WTC11 (cell line): ENCODE measurements at regions not wholly inside any gene's neighbourhood (a gene's known extent, or its start where the extent isn't known, plus 50 kb on each side); places are given as distances from the start of the nearest gene placed in this dataset.

Source experiments
- ATAC-seq: fragments of 200-7000 bp; cut with Tn5 transposase; 2 replicates; pipeline ENCODE4 v1.10.0; 2021; ENCODE audit warnings: mild to moderate bottlenecking, moderate library complexity
- CTCF ChIA-PET: fragments of 300-600 bp; sonication (Branson Sonifier 250); formaldehyde crosslinking; loops from one replicate; lab custom pipeline; 2021; ENCODE audit warnings: antibody characterized with exemption; lab: Charles Lee
- POLR2A ChIA-PET: fragments of 350-600 bp; sonication (Branson Sonifier 250); formaldehyde crosslinking; loops from one replicate; lab custom pipeline; 2021; ENCODE audit warnings: antibody characterized with exemption; lab: Charles Lee
- DNase-seq: peaks from one replicate; pipeline ENCODE4 v3.0.0; 2021; ENCODE audit warnings: low spot score
- H3K27ac Mint-ChIP-seq: 2 replicates; pipeline ENCODE4 v1.8.0; 2021; ENCODE audit warnings: mixed read lengths
- H3K27me3 Mint-ChIP-seq: 2 replicates; pipeline ENCODE4 v1.8.0; 2021; ENCODE audit warnings: low read depth, mild to moderate bottlenecking, moderate library complexity, mixed read lengths
- H3K36me3 Mint-ChIP-seq: 2 replicates; pipeline ENCODE4 v1.8.0; 2021; ENCODE audit warnings: mixed read lengths
- H3K4me1 Mint-ChIP-seq: 2 replicates; pipeline ENCODE4 v1.8.0; 2022; ENCODE audit warnings: mixed read lengths
- H3K4me3 Mint-ChIP-seq: 2 replicates; pipeline ENCODE4 v1.8.0; 2021; ENCODE audit warnings: mild to moderate bottlenecking, moderate library complexity, mixed read lengths
- H3K9me3 Mint-ChIP-seq: 2 replicates; pipeline ENCODE4 v1.8.0; 2021; ENCODE audit warnings: mixed read lengths
- CBFB ChIP-seq: sonication (generic); formaldehyde crosslinking; IDR thresholded peaks from 2 replicates; pipeline ENCODE4 v1.8.1; 2022; ENCODE audit warnings: mild to moderate bottlenecking, low read depth, missing genetic modification reagents
- ESRRA ChIP-seq: sonication (generic); formaldehyde crosslinking; IDR thresholded peaks from 2 replicates; pipeline ENCODE4 v1.8.1; 2022; ENCODE audit warnings: mild to moderate bottlenecking, missing genetic modification reagents, borderline replicate concordance
- FOXJ3 ChIP-seq: sonication (generic); formaldehyde crosslinking; IDR thresholded peaks from 2 replicates; pipeline ENCODE4 v1.9.0; 2021; ENCODE audit warnings: missing genetic modification reagents, mild to moderate bottlenecking, borderline replicate concordance
- FOXP1 ChIP-seq: sonication (generic); formaldehyde crosslinking; IDR thresholded peaks from 2 replicates; pipeline ENCODE4 v1.8.0; 2022; ENCODE audit warnings: missing genetic modification reagents, mild to moderate bottlenecking, moderate library complexity, borderline replicate concordance
- GRHL2 ChIP-seq: fragments of 250-450 bp; sonication (Bioruptor Pico); IDR thresholded peaks from 2 replicates; pipeline ENCODE4 v1.8.0; 2022; ENCODE audit warnings: mild to moderate bottlenecking, moderate library complexity; ENCODE audit not compliant: insufficient replicate concordance, severe bottlenecking
- JUN ChIP-seq: sonication (generic); formaldehyde crosslinking; IDR thresholded peaks from 2 replicates; pipeline ENCODE4 v1.8.0; 2023; ENCODE audit warnings: mild to moderate bottlenecking, missing genetic modification reagents
- NR2C2 ChIP-seq: sonication (generic); formaldehyde crosslinking; IDR thresholded peaks from 2 replicates; pipeline ENCODE4 v1.8.0; 2022; ENCODE audit warnings: mild to moderate bottlenecking, missing genetic modification reagents
- RELA ChIP-seq: sonication (generic); formaldehyde crosslinking; IDR thresholded peaks from 2 replicates; pipeline ENCODE4 v1.8.1; 2022; ENCODE audit warnings: missing genetic modification reagents, mild to moderate bottlenecking, borderline replicate concordance
- ZNF138 ChIP-seq: sonication (generic); formaldehyde crosslinking; conservative IDR thresholded peaks from 2 replicates; pipeline ENCODE4 v1.8.1; 2022; ENCODE audit warnings: mild to moderate bottlenecking, moderate library complexity, missing genetic modification reagents
- TF ChIP-seq, protein P1 (sequence below): sonication (generic); formaldehyde crosslinking; IDR thresholded peaks from 2 replicates; pipeline ENCODE4 v1.8.1; 2023; ENCODE audit warnings: mild to moderate bottlenecking, moderate library complexity, missing genetic modification reagents
- TF ChIP-seq, protein P2 (sequence below): sonication (generic); formaldehyde crosslinking; IDR thresholded peaks from 2 replicates; pipeline ENCODE4 v1.8.1; 2023; ENCODE audit warnings: mild to moderate bottlenecking, missing genetic modification reagents
- TF ChIP-seq, protein P3 (sequence below): sonication (generic); formaldehyde crosslinking; IDR thresholded peaks from 2 replicates; pipeline ENCODE4 v1.8.1; 2023; ENCODE audit warnings: mild to moderate bottlenecking, missing genetic modification reagents, moderate library complexity
- TF ChIP-seq, protein P4 (sequence below): fragments of 200-600 bp; IDR thresholded peaks from 2 replicates; pipeline ENCODE4 v1.8.0; 2022; ENCODE audit warnings: antibody characterized with exemption
- TF ChIP-seq, protein P5 (sequence below): sonication (generic); formaldehyde crosslinking; IDR thresholded peaks from 2 replicates; pipeline ENCODE4 v1.8.1; 2022; ENCODE audit warnings: low read depth, missing genetic modification reagents, borderline replicate concordance
- TF ChIP-seq, protein P6 (sequence below): sonication (generic); formaldehyde crosslinking; IDR thresholded peaks from 2 replicates; pipeline ENCODE4 v1.8.1; 2023; ENCODE audit warnings: mild to moderate bottlenecking, missing genetic modification reagents, moderate library complexity
- TF ChIP-seq, protein P7 (sequence below): fragments of 250-450 bp; sonication (Bioruptor Pico); conservative IDR thresholded peaks from 2 replicates; pipeline ENCODE4 v1.9.0; 2021; ENCODE audit warnings: mild to moderate bottlenecking
- TF ChIP-seq, protein P8 (sequence below): fragments of 250-450 bp; sonication (Bioruptor Pico); IDR thresholded peaks from 2 replicates; pipeline ENCODE4 v1.9.0; 2021; ENCODE audit warnings: mild to moderate bottlenecking
- TF ChIP-seq, protein P9 (sequence below): sonication (generic); formaldehyde crosslinking; IDR thresholded peaks from 2 replicates; pipeline ENCODE4 v1.8.1; 2022; ENCODE audit warnings: mild to moderate bottlenecking, missing genetic modification reagents, moderate library complexity, borderline replicate concordance

DNA sequence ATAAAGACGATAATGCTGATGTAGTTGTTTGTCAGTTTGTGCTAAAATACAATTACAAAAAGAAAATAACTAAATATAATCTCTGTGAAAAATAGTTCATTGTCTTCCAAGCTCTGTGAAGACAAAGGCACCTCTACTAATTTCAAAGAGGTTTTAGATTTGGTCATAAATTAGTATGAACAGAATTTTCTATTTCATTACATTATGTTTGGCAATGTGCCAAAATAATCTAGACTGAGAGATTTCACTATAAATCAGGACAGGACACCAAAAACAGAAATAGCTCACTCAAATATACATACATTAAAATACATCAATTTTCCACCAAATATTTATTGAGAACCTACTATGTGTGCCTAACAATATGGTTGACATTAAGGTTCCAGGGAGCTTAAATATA, 264.9 kb upstream of the CCDC54 start (continued):
- TF ChIP-seq, protein P1, sequence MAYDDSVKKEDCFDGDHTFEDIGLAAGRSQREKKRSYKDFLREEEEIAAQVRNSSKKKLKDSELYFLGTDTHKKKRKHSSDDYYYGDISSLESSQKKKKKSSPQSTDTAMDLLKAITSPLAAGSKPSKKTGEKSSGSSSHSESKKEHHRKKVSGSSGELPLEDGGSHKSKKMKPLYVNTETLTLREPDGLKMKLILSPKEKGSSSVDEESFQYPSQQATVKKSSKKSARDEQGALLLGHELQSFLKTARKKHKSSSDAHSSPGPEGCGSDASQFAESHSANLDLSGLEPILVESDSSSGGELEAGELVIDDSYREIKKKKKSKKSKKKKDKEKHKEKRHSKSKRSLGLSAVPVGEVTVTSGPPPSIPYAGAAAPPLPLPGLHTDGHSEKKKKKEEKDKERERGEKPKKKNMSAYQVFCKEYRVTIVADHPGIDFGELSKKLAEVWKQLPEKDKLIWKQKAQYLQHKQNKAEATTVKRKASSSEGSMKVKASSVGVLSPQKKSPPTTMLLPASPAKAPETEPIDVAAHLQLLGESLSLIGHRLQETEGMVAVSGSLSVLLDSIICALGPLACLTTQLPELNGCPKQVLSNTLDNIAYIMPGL (CRISPR knock-in tag), result no peak
- TF ChIP-seq, protein P2, sequence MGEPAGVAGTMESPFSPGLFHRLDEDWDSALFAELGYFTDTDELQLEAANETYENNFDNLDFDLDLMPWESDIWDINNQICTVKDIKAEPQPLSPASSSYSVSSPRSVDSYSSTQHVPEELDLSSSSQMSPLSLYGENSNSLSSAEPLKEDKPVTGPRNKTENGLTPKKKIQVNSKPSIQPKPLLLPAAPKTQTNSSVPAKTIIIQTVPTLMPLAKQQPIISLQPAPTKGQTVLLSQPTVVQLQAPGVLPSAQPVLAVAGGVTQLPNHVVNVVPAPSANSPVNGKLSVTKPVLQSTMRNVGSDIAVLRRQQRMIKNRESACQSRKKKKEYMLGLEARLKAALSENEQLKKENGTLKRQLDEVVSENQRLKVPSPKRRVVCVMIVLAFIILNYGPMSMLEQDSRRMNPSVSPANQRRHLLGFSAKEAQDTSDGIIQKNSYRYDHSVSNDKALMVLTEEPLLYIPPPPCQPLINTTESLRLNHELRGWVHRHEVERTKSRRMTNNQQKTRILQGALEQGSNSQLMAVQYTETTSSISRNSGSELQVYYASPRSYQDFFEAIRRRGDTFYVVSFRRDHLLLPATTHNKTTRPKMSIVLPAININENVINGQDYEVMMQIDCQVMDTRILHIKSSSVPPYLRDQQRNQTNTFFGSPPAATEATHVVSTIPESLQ, result no peak
- TF ChIP-seq FOXJ3 (CRISPR knock-in tag), result no peak
- no peak for TF ChIP-seq CBFB (CRISPR knock-in tag)
- TF ChIP-seq ESRRA (CRISPR knock-in tag), result no peak
- TF ChIP-seq FOXP1 (CRISPR knock-in tag), result no peak
- TF ChIP-seq, protein P3, sequence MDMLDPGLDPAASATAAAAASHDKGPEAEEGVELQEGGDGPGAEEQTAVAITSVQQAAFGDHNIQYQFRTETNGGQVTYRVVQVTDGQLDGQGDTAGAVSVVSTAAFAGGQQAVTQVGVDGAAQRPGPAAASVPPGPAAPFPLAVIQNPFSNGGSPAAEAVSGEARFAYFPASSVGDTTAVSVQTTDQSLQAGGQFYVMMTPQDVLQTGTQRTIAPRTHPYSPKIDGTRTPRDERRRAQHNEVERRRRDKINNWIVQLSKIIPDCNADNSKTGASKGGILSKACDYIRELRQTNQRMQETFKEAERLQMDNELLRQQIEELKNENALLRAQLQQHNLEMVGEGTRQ (CRISPR knock-in tag), result no peak
- TF ChIP-seq, protein P4, sequence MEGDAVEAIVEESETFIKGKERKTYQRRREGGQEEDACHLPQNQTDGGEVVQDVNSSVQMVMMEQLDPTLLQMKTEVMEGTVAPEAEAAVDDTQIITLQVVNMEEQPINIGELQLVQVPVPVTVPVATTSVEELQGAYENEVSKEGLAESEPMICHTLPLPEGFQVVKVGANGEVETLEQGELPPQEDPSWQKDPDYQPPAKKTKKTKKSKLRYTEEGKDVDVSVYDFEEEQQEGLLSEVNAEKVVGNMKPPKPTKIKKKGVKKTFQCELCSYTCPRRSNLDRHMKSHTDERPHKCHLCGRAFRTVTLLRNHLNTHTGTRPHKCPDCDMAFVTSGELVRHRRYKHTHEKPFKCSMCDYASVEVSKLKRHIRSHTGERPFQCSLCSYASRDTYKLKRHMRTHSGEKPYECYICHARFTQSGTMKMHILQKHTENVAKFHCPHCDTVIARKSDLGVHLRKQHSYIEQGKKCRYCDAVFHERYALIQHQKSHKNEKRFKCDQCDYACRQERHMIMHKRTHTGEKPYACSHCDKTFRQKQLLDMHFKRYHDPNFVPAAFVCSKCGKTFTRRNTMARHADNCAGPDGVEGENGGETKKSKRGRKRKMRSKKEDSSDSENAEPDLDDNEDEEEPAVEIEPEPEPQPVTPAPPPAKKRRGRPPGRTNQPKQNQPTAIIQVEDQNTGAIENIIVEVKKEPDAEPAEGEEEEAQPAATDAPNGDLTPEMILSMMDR, result no peak
- no peak for TF ChIP-seq NR2C2 (CRISPR knock-in tag)
- TF ChIP-seq, protein P5, sequence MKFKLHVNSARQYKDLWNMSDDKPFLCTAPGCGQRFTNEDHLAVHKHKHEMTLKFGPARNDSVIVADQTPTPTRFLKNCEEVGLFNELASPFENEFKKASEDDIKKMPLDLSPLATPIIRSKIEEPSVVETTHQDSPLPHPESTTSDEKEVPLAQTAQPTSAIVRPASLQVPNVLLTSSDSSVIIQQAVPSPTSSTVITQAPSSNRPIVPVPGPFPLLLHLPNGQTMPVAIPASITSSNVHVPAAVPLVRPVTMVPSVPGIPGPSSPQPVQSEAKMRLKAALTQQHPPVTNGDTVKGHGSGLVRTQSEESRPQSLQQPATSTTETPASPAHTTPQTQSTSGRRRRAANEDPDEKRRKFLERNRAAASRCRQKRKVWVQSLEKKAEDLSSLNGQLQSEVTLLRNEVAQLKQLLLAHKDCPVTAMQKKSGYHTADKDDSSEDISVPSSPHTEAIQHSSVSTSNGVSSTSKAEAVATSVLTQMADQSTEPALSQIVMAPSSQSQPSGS (CRISPR knock-in tag), result no peak
- no peak for TF ChIP-seq RELA (CRISPR knock-in tag)

DNA sequence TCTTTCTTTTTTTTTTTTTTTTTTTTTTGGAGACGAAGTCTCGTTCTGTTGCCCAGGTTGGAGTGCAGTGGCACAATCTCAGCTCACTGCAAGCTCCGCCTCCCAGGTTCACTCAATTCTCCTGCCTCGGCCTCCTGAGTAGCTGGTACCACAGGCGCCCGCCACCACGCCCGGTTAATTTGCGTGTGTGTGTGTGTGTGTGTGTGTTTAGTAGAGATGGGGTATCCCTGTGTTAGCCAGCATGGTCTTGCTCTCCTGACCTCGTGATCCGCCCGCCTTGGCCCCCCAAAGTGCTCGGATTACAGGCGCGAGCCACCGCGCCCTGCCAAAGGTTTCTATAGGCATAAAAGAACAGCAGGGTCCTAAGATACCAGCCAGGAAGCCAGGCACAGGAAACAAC, 261.0 kb upstream of the CCDC54 start:
- Mint-ChIP-seq H3K4me3 (no peak overlapping the region), H3K36me3 (no peaks in the 10 kb centered on the region), H3K4me1 (peaks cover 13% of the 10 kb centered on the region), H3K27ac (no peak overlapping the region), H3K27me3 (no peaks in the 10 kb centered on the region), H3K9me3 (no peaks in the 10 kb centered on the region)
- ATAC-seq, result no peak
- no peak for DNase-seq
- POLR2A ChIA-PET, result no interaction called here
- CTCF ChIA-PET, result no interaction called here
- TF ChIP-seq, protein P6, sequence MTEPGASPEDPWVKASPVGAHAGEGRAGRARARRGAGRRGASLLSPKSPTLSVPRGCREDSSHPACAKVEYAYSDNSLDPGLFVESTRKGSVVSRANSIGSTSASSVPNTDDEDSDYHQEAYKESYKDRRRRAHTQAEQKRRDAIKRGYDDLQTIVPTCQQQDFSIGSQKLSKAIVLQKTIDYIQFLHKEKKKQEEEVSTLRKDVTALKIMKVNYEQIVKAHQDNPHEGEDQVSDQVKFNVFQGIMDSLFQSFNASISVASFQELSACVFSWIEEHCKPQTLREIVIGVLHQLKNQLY, result no peak
- no peak for TF ChIP-seq ZNF138 (CRISPR knock-in tag)
- TF ChIP-seq, protein P7, sequence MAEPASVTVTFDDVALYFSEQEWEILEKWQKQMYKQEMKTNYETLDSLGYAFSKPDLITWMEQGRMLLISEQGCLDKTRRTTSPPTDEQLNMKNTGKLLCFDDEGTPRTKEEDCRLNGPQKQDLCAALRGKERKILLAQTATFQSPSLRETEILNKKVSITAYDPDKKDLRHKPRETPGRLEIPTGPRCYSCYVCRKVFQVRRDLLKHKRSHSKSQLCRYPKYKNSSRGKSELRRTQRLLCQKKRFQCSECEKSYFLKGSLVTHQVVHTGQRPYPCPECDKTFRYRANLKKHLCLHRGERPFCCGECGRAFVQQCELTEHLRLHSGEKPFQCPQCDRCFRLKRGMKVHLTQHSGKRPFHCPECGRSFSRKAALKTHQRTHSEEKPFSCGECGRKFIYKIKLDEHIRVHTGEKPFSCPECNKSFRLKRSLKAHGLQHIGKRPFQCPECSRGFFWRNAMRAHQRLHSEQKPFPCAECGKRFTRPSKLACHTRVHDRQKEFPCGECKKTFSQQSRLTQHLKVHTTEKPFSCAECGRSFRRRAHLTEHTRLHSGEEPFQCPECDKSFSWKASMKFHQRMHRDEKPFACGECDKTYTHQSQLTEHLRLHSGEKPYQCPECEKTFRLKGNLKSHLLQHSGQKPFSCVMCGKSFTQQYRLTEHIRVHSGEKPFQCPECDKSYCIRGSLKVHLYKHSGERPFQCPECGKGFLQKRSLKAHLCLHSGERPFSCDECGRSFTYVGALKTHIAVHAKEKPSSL (CRISPR knock-in tag), result no peak
- TF ChIP-seq JUN (CRISPR knock-in tag), result no peak
- TF ChIP-seq, protein P8, sequence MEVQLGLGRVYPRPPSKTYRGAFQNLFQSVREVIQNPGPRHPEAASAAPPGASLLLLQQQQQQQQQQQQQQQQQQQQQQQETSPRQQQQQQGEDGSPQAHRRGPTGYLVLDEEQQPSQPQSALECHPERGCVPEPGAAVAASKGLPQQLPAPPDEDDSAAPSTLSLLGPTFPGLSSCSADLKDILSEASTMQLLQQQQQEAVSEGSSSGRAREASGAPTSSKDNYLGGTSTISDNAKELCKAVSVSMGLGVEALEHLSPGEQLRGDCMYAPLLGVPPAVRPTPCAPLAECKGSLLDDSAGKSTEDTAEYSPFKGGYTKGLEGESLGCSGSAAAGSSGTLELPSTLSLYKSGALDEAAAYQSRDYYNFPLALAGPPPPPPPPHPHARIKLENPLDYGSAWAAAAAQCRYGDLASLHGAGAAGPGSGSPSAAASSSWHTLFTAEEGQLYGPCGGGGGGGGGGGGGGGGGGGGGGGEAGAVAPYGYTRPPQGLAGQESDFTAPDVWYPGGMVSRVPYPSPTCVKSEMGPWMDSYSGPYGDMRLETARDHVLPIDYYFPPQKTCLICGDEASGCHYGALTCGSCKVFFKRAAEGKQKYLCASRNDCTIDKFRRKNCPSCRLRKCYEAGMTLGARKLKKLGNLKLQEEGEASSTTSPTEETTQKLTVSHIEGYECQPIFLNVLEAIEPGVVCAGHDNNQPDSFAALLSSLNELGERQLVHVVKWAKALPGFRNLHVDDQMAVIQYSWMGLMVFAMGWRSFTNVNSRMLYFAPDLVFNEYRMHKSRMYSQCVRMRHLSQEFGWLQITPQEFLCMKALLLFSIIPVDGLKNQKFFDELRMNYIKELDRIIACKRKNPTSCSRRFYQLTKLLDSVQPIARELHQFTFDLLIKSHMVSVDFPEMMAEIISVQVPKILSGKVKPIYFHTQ (CRISPR knock-in tag), result no peak
- TF ChIP-seq, protein P2, result no peak
- TF ChIP-seq, protein P9, sequence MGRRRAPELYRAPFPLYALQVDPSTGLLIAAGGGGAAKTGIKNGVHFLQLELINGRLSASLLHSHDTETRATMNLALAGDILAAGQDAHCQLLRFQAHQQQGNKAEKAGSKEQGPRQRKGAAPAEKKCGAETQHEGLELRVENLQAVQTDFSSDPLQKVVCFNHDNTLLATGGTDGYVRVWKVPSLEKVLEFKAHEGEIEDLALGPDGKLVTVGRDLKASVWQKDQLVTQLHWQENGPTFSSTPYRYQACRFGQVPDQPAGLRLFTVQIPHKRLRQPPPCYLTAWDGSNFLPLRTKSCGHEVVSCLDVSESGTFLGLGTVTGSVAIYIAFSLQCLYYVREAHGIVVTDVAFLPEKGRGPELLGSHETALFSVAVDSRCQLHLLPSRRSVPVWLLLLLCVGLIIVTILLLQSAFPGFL (CRISPR knock-in tag), result no peak
- TF ChIP-seq GRHL2 (CRISPR knock-in tag), result no peak
